HepG2 (cell line): ENCODE measurements at regions not wholly inside any gene's neighbourhood (a gene's known extent, or its start where the extent isn't known, plus 50 kb on each side); places are given as distances from the start of the nearest gene placed in this dataset.

ENCODE experiments used
- ATAC-seq: fragments of 200-7000 bp; cut with Tn5 transposase; 3 replicates; pipeline ENCODE4 v1.9.1; 2020; ENCODE audit warnings: mild to moderate bottlenecking, moderate library complexity
- BruUV-seq: library from RNA; stranded (reverse); fragments of 400-500 nt; replicated peaks from 2 replicates; lab custom pipeline; 2021; lab: Mats Ljungman, UMichigan
- CTCF ChIA-PET: fragments of 300-600 bp; formaldehyde crosslinking; extraction: SDS; loops from one replicate; lab custom pipeline; 2021; ENCODE audit warnings: low total read pairs, inconsistent platforms, low intra/inter-chr PET ratio; lab: Yijun Ruan, JAX
- POLR2A ChIA-PET: fragments of 350-600 bp; sonication (Branson Sonifier 250); formaldehyde crosslinking; loops from one replicate; lab custom pipeline; 2020; ENCODE audit warnings: antibody characterized with exemption, inconsistent platforms; lab: Yijun Ruan, JAX
- DNase-seq: peaks from one replicate; pipeline ENCODE4 v3.0.0-alpha.2; 2015; ENCODE audit warnings: low spot score
- FAIRE-seq: peaks from 3 replicates; lab custom pipeline; 2011; peaks lifted over from hg19 to GRCh38; lab: Jason Lieb, UNC
- H2AFZ ChIP-seq: one replicate; pipeline ENCODE4 v1.6.1; 2011; ENCODE audit warnings: low read length, inconsistent platforms
- H3K27ac ChIP-seq: fragments of 300-600 bp; 3 replicates; pipeline ENCODE4 v1.8.0; 2011; ENCODE audit warnings: mixed run types, mild to moderate bottlenecking, mixed read lengths, low read length, inconsistent platforms; ENCODE audit not compliant: insufficient read depth; ENCODE audit errors: extremely low read length
- H3K27me3 ChIP-seq, 2 experiments: fragments of 200-600 bp in 1 of 2; 2 replicates in 1 of 2; 3 replicates in 1 of 2; pipeline versions ENCODE4 v1.6.0 to v1.8.0; 2011; ENCODE audit warnings: low read length in 2 of 2, mild to moderate bottlenecking in 2 of 2, moderate library complexity in 2 of 2, inconsistent platforms in 1 of 2; ENCODE audit not compliant: insufficient read depth in 2 of 2, control insufficient read depth in 1 of 2
- H3K36me3 ChIP-seq, 2 experiments: fragments of 200-600 bp in 1 of 2; replicated peaks in 1 of 2; 2 replicates in 1 of 2; 3 replicates in 1 of 2; pipeline versions ENCODE4 v1.5.1 to v1.8.0; 2011; ENCODE audit warnings: low read length in 2 of 2, inconsistent platforms in 1 of 2; ENCODE audit not compliant: insufficient read depth in 2 of 2, control insufficient read depth in 1 of 2
- H3K4me1 ChIP-seq: 2 replicates; pipeline ENCODE4 v1.5.1; 2012; ENCODE audit warnings: low read length, inconsistent platforms; ENCODE audit not compliant: insufficient read depth
- H3K4me2 ChIP-seq: 2 replicates; pipeline ENCODE4 v1.6.0; 2011; ENCODE audit warnings: low read depth, low read length, inconsistent platforms
- H3K4me3 ChIP-seq, 3 experiments: fragments of 200-600 bp in 1 of 3; sonication (generic), shearing (Covaris generic) in 1 of 3; replicated peaks in 1 of 3; 2 replicates each; pipeline ENCODE4 v1.5.1; 2011 to 2016; ENCODE audit warnings: low read length in 3 of 3, inconsistent platforms in 2 of 3, low read depth in 2 of 3, mild to moderate bottlenecking in 2 of 3, control low read depth in 1 of 3, mixed read lengths in 1 of 3; ENCODE audit not compliant: insufficient read depth in 1 of 3
- H3K79me2 ChIP-seq: one replicate; pipeline ENCODE4 v1.6.1; 2011; ENCODE audit warnings: low read length, inconsistent platforms; ENCODE audit not compliant: insufficient read depth
- H3K9ac ChIP-seq: 2 replicates; pipeline ENCODE4 v1.6.0; 2011; ENCODE audit warnings: mild to moderate bottlenecking, low read depth, low read length, inconsistent platforms; ENCODE audit not compliant: insufficient read depth
- H3K9me3 ChIP-seq: 2 replicates; pipeline ENCODE4 v1.5.1; 2012; ENCODE audit warnings: mild to moderate bottlenecking, low read length
- H4K20me1 ChIP-seq: 2 replicates; pipeline ENCODE4 v1.6.0; 2011; ENCODE audit warnings: inconsistent platforms, mild to moderate bottlenecking, low read length, moderate library complexity; ENCODE audit not compliant: insufficient read depth
- ARID4A ChIP-seq: sonication (generic); formaldehyde crosslinking; IDR thresholded peaks from 2 replicates; pipeline ENCODE4 v1.5.0; 2020; ENCODE audit warnings: mild to moderate bottlenecking, missing genetic modification reagents, borderline replicate concordance
- HOXA9 ChIP-seq: sonication (generic); formaldehyde crosslinking; IDR thresholded peaks from 2 replicates; pipeline ENCODE4 v1.8.1; 2022; ENCODE audit warnings: missing genetic modification reagents, mild to moderate bottlenecking, moderate library complexity, borderline replicate concordance
- MXD4 ChIP-seq: IDR thresholded peaks from 2 replicates; pipeline ENCODE4 v1.6.1; 2016; ENCODE audit warnings: mild to moderate bottlenecking, missing biosample characterization, missing genetic modification reagents
- NFIB ChIP-seq: sonication (generic); formaldehyde crosslinking; IDR thresholded peaks from 2 replicates; pipeline ENCODE4 v1.9.0; 2021; ENCODE audit warnings: missing genetic modification reagents, mild to moderate bottlenecking, borderline replicate concordance
- RFXAP ChIP-seq: sonication (generic); formaldehyde crosslinking; IDR thresholded peaks from 2 replicates; pipeline ENCODE4 v1.4.0; 2020; ENCODE audit warnings: missing genetic modification reagents, borderline replicate concordance
- ZBTB7A ChIP-seq: sonication (generic); formaldehyde crosslinking; IDR thresholded peaks from 2 replicates; pipeline ENCODE4 v1.8.0; 2022; ENCODE audit warnings: mild to moderate bottlenecking, missing genetic modification reagents
- ZNF441 ChIP-seq: sonication (generic); formaldehyde crosslinking; IDR thresholded peaks from 2 replicates; pipeline ENCODE4 v1.7.0; 2021; ENCODE audit warnings: missing genetic modification reagents, borderline replicate concordance
- ZNF580 ChIP-seq: IDR thresholded peaks from 2 replicates; pipeline ENCODE4 v1.6.1; 2016; ENCODE audit warnings: low read depth, borderline replicate concordance
- ZNF652 ChIP-seq: IDR thresholded peaks from 2 replicates; pipeline ENCODE4 v1.6.1; 2016; ENCODE audit warnings: low read depth, borderline replicate concordance
- in situ Hi-C: cut with HindIII; loops from 2 replicates; pipeline ENCODE4 v1.10.0; 2017; ENCODE audit warnings: low pct_unique_long_range_greater_than_20kb; ENCODE audit not compliant: extremely low pct_ligation_motif_present
- intact Hi-C: fragments of 100-400 bp; cut with micrococcal nuclease; formaldehyde crosslinking; loops from one replicate; pipeline ENCODE4 v1.10.0; 2022; ENCODE audit not compliant: unreplicated experiment
- TF ChIP-seq, protein P1 (sequence below): sonication (generic); formaldehyde crosslinking; IDR thresholded peaks from 2 replicates; pipeline ENCODE4; 2020; ENCODE audit warnings: missing genetic modification reagents, mild to moderate bottlenecking, borderline replicate concordance
- TF ChIP-seq, protein P2 (sequence below): sonication (generic); formaldehyde crosslinking; conservative IDR thresholded peaks from 2 replicates; pipeline ENCODE4 v1.8.0; 2022; ENCODE audit warnings: missing genetic modification reagents
- TF ChIP-seq, protein P3 (sequence below): sonication (generic); formaldehyde crosslinking; IDR thresholded peaks from 2 replicates; pipeline ENCODE4 v1.4.0; 2020; ENCODE audit warnings: missing genetic modification reagents

DNA sequence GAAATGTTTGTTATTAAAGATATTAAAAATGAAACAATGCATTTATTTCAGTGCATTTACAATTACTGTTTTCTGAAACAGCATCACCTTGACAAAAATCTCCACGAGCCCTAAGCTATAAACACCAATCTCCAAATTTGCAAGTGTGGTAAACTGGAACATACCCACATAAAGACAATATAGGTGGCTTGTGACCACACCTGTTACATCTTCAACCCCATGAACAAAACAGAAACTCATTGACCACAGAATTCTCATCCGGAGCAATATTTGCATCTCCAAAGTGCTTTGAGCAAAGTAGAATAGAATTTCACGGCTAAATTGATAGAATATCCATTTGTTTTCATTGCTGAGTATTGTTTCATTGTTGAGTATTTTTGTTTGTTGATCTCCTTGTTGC is 375.2 kb upstream of the FLRT2 start (continued):
- no peak for TF ChIP-seq ZNF580 (CRISPR knock-in tag)
- TF ChIP-seq ZNF652 (CRISPR knock-in tag), result no peak

GRCh38 chr14:85156319-85156718 is 373.6 kb upstream of the FLRT2 start:
- no peaks in the 10 kb centered on the region for H3K4me1 ChIP-seq
- DNase-seq (no peak), FAIRE-seq (no peak), ATAC-seq (no peak)
- no TSS peak for BruUV-seq
- no peak overlapping the region for H3K4me2 ChIP-seq
- H3K36me3 ChIP-seq, result no peaks in the 10 kb centered on the region
- H4K20me1 ChIP-seq, result no peaks in the 10 kb centered on the region
- H3K27ac ChIP-seq, result no peak overlapping the region
- H3K27me3 ChIP-seq, result no peaks in the 10 kb centered on the region
- no peak overlapping the region for H2AFZ ChIP-seq
- in situ Hi-C loops (no loop called here), intact Hi-C loops (no loop called here)
- no peaks in the 10 kb centered on the region for H3K79me2 ChIP-seq
- peaks cover 57% of the 10 kb centered on the region for H3K9me3 ChIP-seq
- no peak overlapping the region for H3K4me3 ChIP-seq
- H3K9ac ChIP-seq, result no peak overlapping the region
- ChIA-PET POLR2A (no interaction called here), CTCF (no interaction called here)
- TF ChIP-seq ARID4A (CRISPR knock-in tag) (no peak), ZNF441 (CRISPR knock-in tag) (no peak), HOXA9 (no peak), ZBTB7A (CRISPR knock-in tag) (no peak), NFIB (CRISPR knock-in tag) (no peak), MXD4 (no peak), RFXAP (no peak)
- TF ChIP-seq, protein P1, sequence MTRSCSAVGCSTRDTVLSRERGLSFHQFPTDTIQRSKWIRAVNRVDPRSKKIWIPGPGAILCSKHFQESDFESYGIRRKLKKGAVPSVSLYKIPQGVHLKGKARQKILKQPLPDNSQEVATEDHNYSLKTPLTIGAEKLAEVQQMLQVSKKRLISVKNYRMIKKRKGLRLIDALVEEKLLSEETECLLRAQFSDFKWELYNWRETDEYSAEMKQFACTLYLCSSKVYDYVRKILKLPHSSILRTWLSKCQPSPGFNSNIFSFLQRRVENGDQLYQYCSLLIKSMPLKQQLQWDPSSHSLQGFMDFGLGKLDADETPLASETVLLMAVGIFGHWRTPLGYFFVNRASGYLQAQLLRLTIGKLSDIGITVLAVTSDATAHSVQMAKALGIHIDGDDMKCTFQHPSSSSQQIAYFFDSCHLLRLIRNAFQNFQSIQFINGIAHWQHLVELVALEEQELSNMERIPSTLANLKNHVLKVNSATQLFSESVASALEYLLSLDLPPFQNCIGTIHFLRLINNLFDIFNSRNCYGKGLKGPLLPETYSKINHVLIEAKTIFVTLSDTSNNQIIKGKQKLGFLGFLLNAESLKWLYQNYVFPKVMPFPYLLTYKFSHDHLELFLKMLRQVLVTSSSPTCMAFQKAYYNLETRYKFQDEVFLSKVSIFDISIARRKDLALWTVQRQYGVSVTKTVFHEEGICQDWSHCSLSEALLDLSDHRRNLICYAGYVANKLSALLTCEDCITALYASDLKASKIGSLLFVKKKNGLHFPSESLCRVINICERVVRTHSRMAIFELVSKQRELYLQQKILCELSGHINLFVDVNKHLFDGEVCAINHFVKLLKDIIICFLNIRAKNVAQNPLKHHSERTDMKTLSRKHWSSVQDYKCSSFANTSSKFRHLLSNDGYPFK (CRISPR knock-in tag), result no peak
- TF ChIP-seq, protein P2, sequence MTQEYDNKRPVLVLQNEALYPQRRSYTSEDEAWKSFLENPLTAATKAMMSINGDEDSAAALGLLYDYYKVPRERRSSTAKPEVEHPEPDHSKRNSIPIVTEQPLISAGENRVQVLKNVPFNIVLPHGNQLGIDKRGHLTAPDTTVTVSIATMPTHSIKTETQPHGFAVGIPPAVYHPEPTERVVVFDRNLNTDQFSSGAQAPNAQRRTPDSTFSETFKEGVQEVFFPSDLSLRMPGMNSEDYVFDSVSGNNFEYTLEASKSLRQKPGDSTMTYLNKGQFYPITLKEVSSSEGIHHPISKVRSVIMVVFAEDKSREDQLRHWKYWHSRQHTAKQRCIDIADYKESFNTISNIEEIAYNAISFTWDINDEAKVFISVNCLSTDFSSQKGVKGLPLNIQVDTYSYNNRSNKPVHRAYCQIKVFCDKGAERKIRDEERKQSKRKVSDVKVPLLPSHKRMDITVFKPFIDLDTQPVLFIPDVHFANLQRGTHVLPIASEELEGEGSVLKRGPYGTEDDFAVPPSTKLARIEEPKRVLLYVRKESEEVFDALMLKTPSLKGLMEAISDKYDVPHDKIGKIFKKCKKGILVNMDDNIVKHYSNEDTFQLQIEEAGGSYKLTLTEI (CRISPR knock-in tag), result no peak
- TF ChIP-seq, protein P3, sequence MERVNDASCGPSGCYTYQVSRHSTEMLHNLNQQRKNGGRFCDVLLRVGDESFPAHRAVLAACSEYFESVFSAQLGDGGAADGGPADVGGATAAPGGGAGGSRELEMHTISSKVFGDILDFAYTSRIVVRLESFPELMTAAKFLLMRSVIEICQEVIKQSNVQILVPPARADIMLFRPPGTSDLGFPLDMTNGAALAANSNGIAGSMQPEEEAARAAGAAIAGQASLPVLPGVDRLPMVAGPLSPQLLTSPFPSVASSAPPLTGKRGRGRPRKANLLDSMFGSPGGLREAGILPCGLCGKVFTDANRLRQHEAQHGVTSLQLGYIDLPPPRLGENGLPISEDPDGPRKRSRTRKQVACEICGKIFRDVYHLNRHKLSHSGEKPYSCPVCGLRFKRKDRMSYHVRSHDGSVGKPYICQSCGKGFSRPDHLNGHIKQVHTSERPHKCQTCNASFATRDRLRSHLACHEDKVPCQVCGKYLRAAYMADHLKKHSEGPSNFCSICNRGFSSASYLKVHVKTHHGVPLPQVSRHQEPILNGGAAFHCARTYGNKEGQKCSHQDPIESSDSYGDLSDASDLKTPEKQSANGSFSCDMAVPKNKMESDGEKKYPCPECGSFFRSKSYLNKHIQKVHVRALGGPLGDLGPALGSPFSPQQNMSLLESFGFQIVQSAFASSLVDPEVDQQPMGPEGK (CRISPR knock-in tag), result no peak
